HepG2 (cell line): ENCODE measurements at regions not wholly inside any gene's neighbourhood (a gene's known extent, or its start where the extent isn't known, plus 50 kb on each side); places are given as distances from the start of the nearest gene placed in this dataset.
A peak's percentile ranks its signal among the peaks of the same experiment; 100 is the strongest.

Source experiments
- ATF6 ChIP-seq: sonication (generic); formaldehyde crosslinking; conservative IDR thresholded peaks from 2 replicates; pipeline ENCODE4 v1.4.0; 2020; ENCODE audit warnings: missing genetic modification reagents
- DNMT3B ChIP-seq: conservative IDR thresholded peaks from 2 replicates; pipeline ENCODE4 v1.6.1; 2016; ENCODE audit warnings: missing biosample characterization, control low read depth
- HIVEP1 ChIP-seq: sonication (generic); formaldehyde crosslinking; IDR thresholded peaks from 2 replicates; pipeline ENCODE4 v1.4.0; 2020; ENCODE audit warnings: mild to moderate bottlenecking, missing genetic modification reagents
- HNRNPL ChIP-seq: fragments of 200-400 bp; formaldehyde crosslinking; IDR thresholded peaks from 2 replicates; pipeline ENCODE4 v1.6.1; 2017; ENCODE audit warnings: mild to moderate bottlenecking, low read depth, low read length
- MAFK ChIP-seq, 2 experiments: IDR thresholded peaks in 1 of 2; conservative IDR thresholded peaks in 1 of 2; 2 replicates each; pipeline ENCODE4 v1.6.1; 2011; ENCODE audit warnings: improper control_type of control experiment in 2 of 2, low read length in 2 of 2
- PAF1 ChIP-seq: IDR thresholded peaks from 2 replicates; pipeline ENCODE4 v1.6.1; 2016; ENCODE audit warnings: missing genetic modification reagents, missing compliant biosample characterization
- ZBTB38 ChIP-seq: sonication (generic); formaldehyde crosslinking; IDR thresholded peaks from 2 replicates; pipeline ENCODE4 v1.5.1; 2020; ENCODE audit warnings: mild to moderate bottlenecking, missing genetic modification reagents
- ZKSCAN8 ChIP-seq: IDR thresholded peaks from 2 replicates; pipeline ENCODE4 v1.6.1; 2016; ENCODE audit warnings: borderline replicate concordance, missing genetic modification reagents, missing compliant biosample characterization
- ZNF264 ChIP-seq: sonication (generic); formaldehyde crosslinking; IDR thresholded peaks from 2 replicates; pipeline ENCODE4 v1.4.0; 2020; ENCODE audit warnings: missing genetic modification reagents
- ZNF484 ChIP-seq: sonication (generic); formaldehyde crosslinking; IDR thresholded peaks from 2 replicates; pipeline ENCODE4 v1.5.1; 2020; ENCODE audit warnings: mild to moderate bottlenecking, low read depth, missing genetic modification reagents, borderline replicate concordance
- ZNF572 ChIP-seq: sonication (generic); formaldehyde crosslinking; IDR thresholded peaks from 2 replicates; pipeline ENCODE4 v1.5.1; 2020; ENCODE audit warnings: mild to moderate bottlenecking, missing genetic modification reagents
- ZNF616 ChIP-seq: sonication (generic); formaldehyde crosslinking; IDR thresholded peaks from 2 replicates; pipeline ENCODE4 v1.5.0; 2020; ENCODE audit warnings: low read depth, mild to moderate bottlenecking, missing genetic modification reagents
- ZNF724P ChIP-seq: sonication (generic); formaldehyde crosslinking; IDR thresholded peaks from 2 replicates; pipeline ENCODE4 v1.8.0; 2022; ENCODE audit warnings: missing genetic modification reagents, borderline replicate concordance
- ZNF83 ChIP-seq: sonication (generic); formaldehyde crosslinking; IDR thresholded peaks from 2 replicates; pipeline ENCODE4 v1.4.0; 2020; ENCODE audit warnings: missing genetic modification reagents, mild to moderate bottlenecking, borderline replicate concordance
- TF ChIP-seq, protein P1 (sequence below): sonication (generic); formaldehyde crosslinking; IDR thresholded peaks from 2 replicates; pipeline ENCODE4 v1.8.0; 2022; ENCODE audit warnings: mild to moderate bottlenecking, missing genetic modification reagents
- TF ChIP-seq, protein P2 (sequence below): sonication (generic); formaldehyde crosslinking; IDR thresholded peaks from 2 replicates; pipeline ENCODE4 v1.4.0; 2020; ENCODE audit warnings: mild to moderate bottlenecking, missing genetic modification reagents, borderline replicate concordance
- TF ChIP-seq, protein P3 (sequence below): fragments of 450-650 bp; IDR thresholded peaks from 2 replicates; pipeline ENCODE4 v1.6.1; 2016
- TF ChIP-seq, protein P4 (sequence below): fragments of 450-650 bp; IDR thresholded peaks from 2 replicates; pipeline ENCODE4 v1.6.1; 2017

DNA sequence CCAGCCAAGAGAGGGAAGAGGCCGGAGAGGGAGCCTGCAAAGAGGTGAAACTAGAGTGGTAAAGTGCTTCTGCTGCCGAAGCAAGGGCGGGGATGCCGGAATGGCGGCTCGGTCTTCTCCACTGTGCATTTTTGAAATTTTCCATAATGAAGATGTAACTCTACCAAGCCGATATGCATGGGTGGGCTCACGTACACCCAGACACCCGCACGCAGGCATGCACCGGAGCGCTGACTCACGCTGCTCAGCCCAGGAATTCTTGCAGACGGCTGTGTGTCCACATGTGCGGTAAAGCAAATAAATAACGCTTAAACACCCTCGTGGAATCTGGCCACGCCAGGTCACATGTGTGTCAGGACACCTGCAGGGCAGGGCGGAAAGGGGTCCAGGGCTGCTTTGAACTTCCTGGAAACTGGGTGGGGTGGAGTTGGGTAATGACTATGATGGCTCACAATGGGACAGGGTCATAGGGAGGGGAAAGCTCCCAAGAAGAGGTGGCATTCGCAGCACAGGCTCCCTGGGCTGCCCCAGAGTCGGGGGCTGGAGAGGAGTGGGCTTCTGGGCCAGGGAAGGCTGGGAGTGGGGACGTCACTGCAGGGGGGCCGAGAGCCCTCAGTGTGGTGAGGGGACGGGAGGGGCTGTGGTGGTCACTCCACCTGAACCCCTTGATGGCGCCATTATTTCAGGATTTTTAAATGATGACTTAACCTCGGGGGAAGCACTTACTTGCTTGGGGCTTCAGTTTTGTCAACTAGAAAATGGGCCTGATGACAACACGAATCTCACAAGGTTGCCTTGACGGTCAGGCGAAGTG lies 265.5 kb downstream of the PARN start (continued):
- peak; percentile 99 for TF ChIP-seq ATF6 (CRISPR knock-in tag)
- no peak for TF ChIP-seq ZNF572 (CRISPR knock-in tag)
- TF ChIP-seq, protein P1, sequence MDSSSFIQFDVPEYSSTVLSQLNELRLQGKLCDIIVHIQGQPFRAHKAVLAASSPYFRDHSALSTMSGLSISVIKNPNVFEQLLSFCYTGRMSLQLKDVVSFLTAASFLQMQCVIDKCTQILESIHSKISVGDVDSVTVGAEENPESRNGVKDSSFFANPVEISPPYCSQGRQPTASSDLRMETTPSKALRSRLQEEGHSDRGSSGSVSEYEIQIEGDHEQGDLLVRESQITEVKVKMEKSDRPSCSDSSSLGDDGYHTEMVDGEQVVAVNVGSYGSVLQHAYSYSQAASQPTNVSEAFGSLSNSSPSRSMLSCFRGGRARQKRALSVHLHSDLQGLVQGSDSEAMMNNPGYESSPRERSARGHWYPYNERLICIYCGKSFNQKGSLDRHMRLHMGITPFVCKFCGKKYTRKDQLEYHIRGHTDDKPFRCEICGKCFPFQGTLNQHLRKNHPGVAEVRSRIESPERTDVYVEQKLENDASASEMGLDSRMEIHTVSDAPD (CRISPR knock-in tag) = peak; percentile 94
- TF ChIP-seq HIVEP1 (CRISPR knock-in tag) = peak; percentile 89; the same call in 1 of the 2 replicates
- peak; percentile 88 for TF ChIP-seq DNMT3B
- peak; percentile 62; the same call in 1 of the 2 replicates for TF ChIP-seq HNRNPL
- TF ChIP-seq ZNF264 (CRISPR knock-in tag) = peak; percentile 73; the same call in 1 of the 2 replicates
- TF ChIP-seq ZBTB38 (CRISPR knock-in tag) = peak; percentile 99
- TF ChIP-seq, protein P2, sequence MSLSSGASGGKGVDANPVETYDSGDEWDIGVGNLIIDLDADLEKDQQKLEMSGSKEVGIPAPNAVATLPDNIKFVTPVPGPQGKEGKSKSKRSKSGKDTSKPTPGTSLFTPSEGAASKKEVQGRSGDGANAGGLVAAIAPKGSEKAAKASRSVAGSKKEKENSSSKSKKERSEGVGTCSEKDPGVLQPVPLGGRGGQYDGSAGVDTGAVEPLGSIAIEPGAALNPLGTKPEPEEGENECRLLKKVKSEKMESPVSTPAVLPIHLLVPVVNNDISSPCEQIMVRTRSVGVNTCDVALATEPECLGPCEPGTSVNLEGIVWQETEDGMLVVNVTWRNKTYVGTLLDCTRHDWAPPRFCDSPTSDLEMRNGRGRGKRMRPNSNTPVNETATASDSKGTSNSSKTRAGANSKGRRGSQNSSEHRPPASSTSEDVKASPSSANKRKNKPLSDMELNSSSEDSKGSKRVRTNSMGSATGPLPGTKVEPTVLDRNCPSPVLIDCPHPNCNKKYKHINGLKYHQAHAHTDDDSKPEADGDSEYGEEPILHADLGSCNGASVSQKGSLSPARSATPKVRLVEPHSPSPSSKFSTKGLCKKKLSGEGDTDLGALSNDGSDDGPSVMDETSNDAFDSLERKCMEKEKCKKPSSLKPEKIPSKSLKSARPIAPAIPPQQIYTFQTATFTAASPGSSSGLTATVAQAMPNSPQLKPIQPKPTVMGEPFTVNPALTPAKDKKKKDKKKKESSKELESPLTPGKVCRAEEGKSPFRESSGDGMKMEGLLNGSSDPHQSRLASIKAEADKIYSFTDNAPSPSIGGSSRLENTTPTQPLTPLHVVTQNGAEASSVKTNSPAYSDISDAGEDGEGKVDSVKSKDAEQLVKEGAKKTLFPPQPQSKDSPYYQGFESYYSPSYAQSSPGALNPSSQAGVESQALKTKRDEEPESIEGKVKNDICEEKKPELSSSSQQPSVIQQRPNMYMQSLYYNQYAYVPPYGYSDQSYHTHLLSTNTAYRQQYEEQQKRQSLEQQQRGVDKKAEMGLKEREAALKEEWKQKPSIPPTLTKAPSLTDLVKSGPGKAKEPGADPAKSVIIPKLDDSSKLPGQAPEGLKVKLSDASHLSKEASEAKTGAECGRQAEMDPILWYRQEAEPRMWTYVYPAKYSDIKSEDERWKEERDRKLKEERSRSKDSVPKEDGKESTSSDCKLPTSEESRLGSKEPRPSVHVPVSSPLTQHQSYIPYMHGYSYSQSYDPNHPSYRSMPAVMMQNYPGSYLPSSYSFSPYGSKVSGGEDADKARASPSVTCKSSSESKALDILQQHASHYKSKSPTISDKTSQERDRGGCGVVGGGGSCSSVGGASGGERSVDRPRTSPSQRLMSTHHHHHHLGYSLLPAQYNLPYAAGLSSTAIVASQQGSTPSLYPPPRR (CRISPR knock-in tag) = peak; percentile 98
- peak; percentile 85 for TF ChIP-seq ZNF83
- TF ChIP-seq, protein P3, sequence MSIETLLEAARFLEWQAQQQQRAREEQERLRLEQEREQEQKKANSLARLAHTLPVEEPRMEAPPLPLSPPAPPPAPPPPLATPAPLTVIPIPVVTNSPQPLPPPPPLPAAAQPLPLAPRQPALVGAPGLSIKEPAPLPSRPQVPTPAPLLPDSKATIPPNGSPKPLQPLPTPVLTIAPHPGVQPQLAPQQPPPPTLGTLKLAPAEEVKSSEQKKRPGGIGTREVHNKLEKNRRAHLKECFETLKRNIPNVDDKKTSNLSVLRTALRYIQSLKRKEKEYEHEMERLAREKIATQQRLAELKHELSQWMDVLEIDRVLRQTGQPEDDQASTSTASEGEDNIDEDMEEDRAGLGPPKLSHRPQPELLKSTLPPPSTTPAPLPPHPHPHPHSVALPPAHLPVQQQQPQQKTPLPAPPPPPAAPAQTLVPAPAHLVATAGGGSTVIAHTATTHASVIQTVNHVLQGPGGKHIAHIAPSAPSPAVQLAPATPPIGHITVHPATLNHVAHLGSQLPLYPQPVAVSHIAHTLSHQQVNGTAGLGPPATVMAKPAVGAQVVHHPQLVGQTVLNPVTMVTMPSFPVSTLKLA = peak; percentile 99
- TF ChIP-seq ZKSCAN8 = peak; percentile 97; the same call in 1 of the 2 replicates
- TF ChIP-seq PAF1 (CRISPR knock-in tag) = no peak
- TF ChIP-seq MAFK (conservative IDR thresholded peaks at IDR 0.05 in 1 of 2, IDR thresholded peaks at IDR 0.05 in 1 of 2; ENCODE audit: low read length in 2 of 2) = peak; percentile 66 to 85
- TF ChIP-seq, protein P4, sequence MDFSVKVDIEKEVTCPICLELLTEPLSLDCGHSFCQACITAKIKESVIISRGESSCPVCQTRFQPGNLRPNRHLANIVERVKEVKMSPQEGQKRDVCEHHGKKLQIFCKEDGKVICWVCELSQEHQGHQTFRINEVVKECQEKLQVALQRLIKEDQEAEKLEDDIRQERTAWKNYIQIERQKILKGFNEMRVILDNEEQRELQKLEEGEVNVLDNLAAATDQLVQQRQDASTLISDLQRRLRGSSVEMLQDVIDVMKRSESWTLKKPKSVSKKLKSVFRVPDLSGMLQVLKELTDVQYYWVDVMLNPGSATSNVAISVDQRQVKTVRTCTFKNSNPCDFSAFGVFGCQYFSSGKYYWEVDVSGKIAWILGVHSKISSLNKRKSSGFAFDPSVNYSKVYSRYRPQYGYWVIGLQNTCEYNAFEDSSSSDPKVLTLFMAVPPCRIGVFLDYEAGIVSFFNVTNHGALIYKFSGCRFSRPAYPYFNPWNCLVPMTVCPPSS = no peak
- TF ChIP-seq ZNF724P (CRISPR knock-in tag) = no peak
- 0 out of 2 replicates have a peak, but pooled peaks have one; percentile 30 for TF ChIP-seq ZNF484 (CRISPR knock-in tag)
- no peak for TF ChIP-seq ZNF616 (CRISPR knock-in tag)
